Osteoblast (primary cell): ENCODE measurements at regions not wholly inside any gene's neighbourhood (a gene's known extent, or its start where the extent isn't known, plus 50 kb on each side); places are given as distances from the start of the nearest gene placed in this dataset.

Source experiments
- DNase-seq: peaks from one replicate; pipeline ENCODE4 v3.0.0; 2011; ENCODE audit warnings: low spot score, mixed read lengths; ENCODE audit not compliant: insufficient read length; ENCODE audit errors: missing footprints
- H2AFZ ChIP-seq: 2 replicates; pipeline ENCODE4 v1.6.0; 2011; ENCODE audit warnings: mild to moderate bottlenecking, low read length
- H3K27ac ChIP-seq: 2 replicates; pipeline ENCODE4 v1.5.1; 2011; ENCODE audit warnings: mild to moderate bottlenecking, low read depth, low read length, moderate library complexity
- H3K27me3 ChIP-seq: 2 replicates; pipeline ENCODE4 v1.6.0; 2012; ENCODE audit warnings: mild to moderate bottlenecking, control low read depth, inconsistent platforms, low read length, moderate library complexity; ENCODE audit not compliant: insufficient read depth
- H3K36me3 ChIP-seq: 2 replicates; pipeline ENCODE4 v1.5.1; 2011; ENCODE audit warnings: mild to moderate bottlenecking, low read length, control low read depth, moderate library complexity; ENCODE audit not compliant: insufficient read depth
- H3K4me1 ChIP-seq: 2 replicates; pipeline ENCODE4 v1.5.1; 2011; ENCODE audit warnings: mild to moderate bottlenecking, low read length, control low read depth, moderate library complexity; ENCODE audit not compliant: insufficient read depth
- H3K4me2 ChIP-seq: 2 replicates; pipeline ENCODE4 v1.6.0; 2011; ENCODE audit warnings: mild to moderate bottlenecking, low read length; ENCODE audit not compliant: insufficient read depth
- H3K4me3 ChIP-seq: fragments of 200-600 bp; sonication (generic); 3 replicates; pipeline ENCODE4 v1.5.1; 2012; ENCODE audit warnings: mild to moderate bottlenecking, low read length, inconsistent platforms; ENCODE audit not compliant: insufficient read depth
- H3K79me2 ChIP-seq: 2 replicates; pipeline ENCODE4 v1.6.0; 2012; ENCODE audit warnings: mild to moderate bottlenecking, low read length, control low read depth, inconsistent platforms; ENCODE audit not compliant: insufficient read depth
- H3K9me3 ChIP-seq: 2 replicates; pipeline ENCODE4 v1.5.1; 2011; ENCODE audit warnings: low read depth, low read length, control low read depth
- H4K20me1 ChIP-seq: 2 replicates; pipeline ENCODE4 v1.6.0; 2012; ENCODE audit warnings: mild to moderate bottlenecking, low read length, control low read depth; ENCODE audit not compliant: insufficient read depth
- CTCF ChIP-seq: IDR thresholded peaks from 2 replicates; pipeline ENCODE4 v1.5.1; 2011; ENCODE audit warnings: mild to moderate bottlenecking, low read depth, low read length, moderate library complexity; ENCODE audit errors: extremely low read depth

- H3K79me2 ChIP-seq = no peaks in the 10 kb centered on the region
- no peak for TF ChIP-seq CTCF
- H2AFZ ChIP-seq = no peak overlapping the region
- H3K4me2 ChIP-seq = no peak overlapping the region
- H3K4me3 ChIP-seq = no peak overlapping the region
- no peaks in the 10 kb centered on the region for H3K9me3 ChIP-seq
- H3K4me1 ChIP-seq = no peaks in the 10 kb centered on the region
- no peaks in the 10 kb centered on the region for H3K36me3 ChIP-seq
- no peaks in the 10 kb centered on the region for H3K27me3 ChIP-seq
- no peak overlapping the region for H3K27ac ChIP-seq
- DNase-seq = no peak
- no peaks in the 10 kb centered on the region for H4K20me1 ChIP-seq
These were observed 659.8 kb downstream of the TLE4 start for GRCh38 chr9:80231318-80232236.

- Histone ChIP-seq H3K4me3 (no peak overlapping the region), H3K36me3 (no peaks in the 10 kb centered on the region), H3K27ac (no peak overlapping the region), H3K9me3 (no peaks in the 10 kb centered on the region), H3K79me2 (no peaks in the 10 kb centered on the region), H4K20me1 (no peaks in the 10 kb centered on the region), H3K27me3 (no peaks in the 10 kb centered on the region), H2AFZ (no peak overlapping the region), H3K4me1 (no peaks in the 10 kb centered on the region), H3K4me2 (no peak overlapping the region)
- DNase-seq = no peak
- TF ChIP-seq CTCF = no peak
These were observed 652.1 kb downstream of the TLE4 start for GRCh38 chr9:80223897-80224296.

- no peak overlapping the region for H3K27ac ChIP-seq
- TF ChIP-seq CTCF = no peak
These were observed 650.9 kb downstream of the TLE4 start for GRCh38 chr9:80222466-80223169.

GRCh38 chr9:80218328-80218727 is 646.6 kb downstream of the TLE4 start:
- no peak overlapping the region for H3K27ac ChIP-seq
- H3K79me2 ChIP-seq = no peaks in the 10 kb centered on the region
- DNase-seq = no peak
- H3K27me3 ChIP-seq = no peaks in the 10 kb centered on the region
- H3K36me3 ChIP-seq = no peaks in the 10 kb centered on the region
- H3K4me2 ChIP-seq = no peak overlapping the region
- TF ChIP-seq CTCF = no peak
- no peak overlapping the region for H3K4me3 ChIP-seq
- H3K4me1 ChIP-seq = no peaks in the 10 kb centered on the region
- H2AFZ ChIP-seq = no peak overlapping the region
- no peaks in the 10 kb centered on the region for H4K20me1 ChIP-seq
- H3K9me3 ChIP-seq = no peaks in the 10 kb centered on the region

More at GRCh38 chr9:80222466-80223169, 650.9 kb downstream of the TLE4 start:
- no peak overlapping the region for H3K4me2 ChIP-seq
- peak; percentile 18 for DNase-seq
- H3K27me3 ChIP-seq = no peaks in the 10 kb centered on the region
- H3K4me3 ChIP-seq = no peak overlapping the region
- no peaks in the 10 kb centered on the region for H3K4me1 ChIP-seq
- no peaks in the 10 kb centered on the region for H3K79me2 ChIP-seq
- no peaks in the 10 kb centered on the region for H3K36me3 ChIP-seq
- no peak overlapping the region for H2AFZ ChIP-seq
- H4K20me1 ChIP-seq = no peaks in the 10 kb centered on the region
- no peaks in the 10 kb centered on the region for H3K9me3 ChIP-seq
